ENCODE measurements at regions not wholly inside any gene's neighbourhood (a gene's known extent, or its start where the extent isn't known, plus 50 kb on each side); places are given as distances from the start of the nearest gene placed in this dataset.
A peak's percentile ranks its signal among the peaks of the same experiment; 100 is the strongest.

DNA sequence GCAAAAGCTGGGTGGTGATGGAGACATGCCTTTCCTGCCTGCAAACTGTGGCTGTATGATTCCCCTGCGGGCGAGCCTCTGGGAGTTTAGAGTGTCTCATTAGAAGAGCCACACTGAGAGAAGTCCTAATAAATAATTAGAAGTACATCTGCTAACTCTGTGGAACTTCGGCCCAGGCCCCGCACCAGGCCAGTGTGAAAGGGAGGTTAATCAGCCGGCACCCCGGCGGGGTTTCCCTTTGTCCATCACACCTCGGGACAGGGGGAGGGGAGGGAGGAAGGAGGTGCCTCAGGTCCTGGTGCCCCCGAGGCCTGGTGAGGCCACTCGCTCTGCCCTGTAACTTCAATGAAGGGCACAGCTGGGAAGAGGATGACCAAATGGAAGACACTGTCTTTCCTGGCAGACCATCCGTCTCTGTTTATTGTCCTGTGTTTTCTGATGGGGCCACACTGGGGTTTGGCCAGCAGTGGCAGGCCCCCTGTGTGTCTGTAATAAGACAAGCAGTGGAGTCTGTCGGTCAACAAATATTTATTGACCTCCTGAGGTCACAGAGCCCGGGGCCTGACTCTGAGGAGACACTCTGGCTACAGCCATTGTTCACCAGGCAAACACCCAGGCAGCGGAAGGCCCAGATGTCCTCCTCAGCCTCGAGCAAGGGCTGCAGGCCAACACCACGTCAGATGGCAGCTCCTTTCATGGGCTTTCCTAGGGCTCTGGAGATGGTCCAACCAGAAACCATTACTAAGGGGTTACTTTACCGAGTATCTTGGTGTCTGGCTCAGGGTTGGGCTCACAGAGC, 267.5 kb upstream of the RAB4A start (continued):
- TF ChIP-seq, protein P1, sequence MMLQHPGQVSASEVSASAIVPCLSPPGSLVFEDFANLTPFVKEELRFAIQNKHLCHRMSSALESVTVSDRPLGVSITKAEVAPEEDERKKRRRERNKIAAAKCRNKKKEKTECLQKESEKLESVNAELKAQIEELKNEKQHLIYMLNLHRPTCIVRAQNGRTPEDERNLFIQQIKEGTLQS (CRISPR knock-in tag; IDR thresholded peaks at IDR 0.05): 0 out of 2 replicates have a peak, but pooled peaks have one; percentile 26
- TF ChIP-seq ZKSCAN8 (CRISPR knock-in tag; IDR thresholded peaks at IDR 0.05; ENCODE audit: borderline replicate concordance) (0 out of 2 replicates have a peak, but pooled peaks have one; percentile 23), XBP1 (CRISPR knock-in tag; IDR thresholded peaks at IDR 0.05) (no peak), FOSL2 (CRISPR knock-in tag; IDR thresholded peaks at IDR 0.05) (peak; percentile 71), ZNF713 (CRISPR knock-in tag; IDR thresholded peaks at IDR 0.05) (no peak), ZNF143 (CRISPR knock-in tag; IDR thresholded peaks at IDR 0.05) (no peak), ZNF441 (CRISPR knock-in tag; IDR thresholded peaks at IDR 0.05; ENCODE audit: borderline replicate concordance) (no peak), TBX3 (IDR thresholded peaks at IDR 0.05; ENCODE audit: borderline replicate concordance) (no peak), ZNF879 (CRISPR knock-in tag; IDR thresholded peaks at IDR 0.05) (no peak), ZFP36L1 (CRISPR knock-in tag; IDR thresholded peaks at IDR 0.05) (peak; percentile 65; the same call in 1 of the 2 replicates), ZNF564 (CRISPR knock-in tag; IDR thresholded peaks at IDR 0.05) (no peak), ZNF672 (CRISPR knock-in tag; IDR thresholded peaks at IDR 0.05) (no peak), RFXANK (CRISPR knock-in tag; IDR thresholded peaks at IDR 0.05) (no peak), HMGA1 (CRISPR knock-in tag; conservative IDR thresholded peaks at IDR 0.05) (no peak), KAT8 (CRISPR knock-in tag; IDR thresholded peaks at IDR 0.05) (peak; percentile 57; the same call in 1 of the 2 replicates)
- TF ChIP-seq, protein P2, sequence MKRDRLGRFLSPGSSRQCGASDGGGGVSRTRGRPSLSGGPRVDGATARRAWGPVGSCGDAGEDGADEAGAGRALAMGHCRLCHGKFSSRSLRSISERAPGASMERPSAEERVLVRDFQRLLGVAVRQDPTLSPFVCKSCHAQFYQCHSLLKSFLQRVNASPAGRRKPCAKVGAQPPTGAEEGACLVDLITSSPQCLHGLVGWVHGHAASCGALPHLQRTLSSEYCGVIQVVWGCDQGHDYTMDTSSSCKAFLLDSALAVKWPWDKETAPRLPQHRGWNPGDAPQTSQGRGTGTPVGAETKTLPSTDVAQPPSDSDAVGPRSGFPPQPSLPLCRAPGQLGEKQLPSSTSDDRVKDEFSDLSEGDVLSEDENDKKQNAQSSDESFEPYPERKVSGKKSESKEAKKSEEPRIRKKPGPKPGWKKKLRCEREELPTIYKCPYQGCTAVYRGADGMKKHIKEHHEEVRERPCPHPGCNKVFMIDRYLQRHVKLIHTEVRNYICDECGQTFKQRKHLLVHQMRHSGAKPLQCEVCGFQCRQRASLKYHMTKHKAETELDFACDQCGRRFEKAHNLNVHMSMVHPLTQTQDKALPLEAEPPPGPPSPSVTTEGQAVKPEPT (CRISPR knock-in tag; IDR thresholded peaks at IDR 0.05; ENCODE audit: low read depth): no peak
- TF ChIP-seq, protein P3, sequence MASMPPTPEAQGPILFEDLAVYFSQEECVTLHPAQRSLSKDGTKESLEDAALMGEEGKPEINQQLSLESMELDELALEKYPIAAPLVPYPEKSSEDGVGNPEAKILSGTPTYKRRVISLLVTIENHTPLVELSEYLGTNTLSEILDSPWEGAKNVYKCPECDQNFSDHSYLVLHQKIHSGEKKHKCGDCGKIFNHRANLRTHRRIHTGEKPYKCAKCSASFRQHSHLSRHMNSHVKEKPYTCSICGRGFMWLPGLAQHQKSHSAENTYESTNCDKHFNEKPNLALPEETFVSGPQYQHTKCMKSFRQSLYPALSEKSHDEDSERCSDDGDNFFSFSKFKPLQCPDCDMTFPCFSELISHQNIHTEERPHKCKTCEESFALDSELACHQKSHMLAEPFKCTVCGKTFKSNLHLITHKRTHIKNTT (CRISPR knock-in tag; IDR thresholded peaks at IDR 0.05): no peak
- TF ChIP-seq, protein P4, sequence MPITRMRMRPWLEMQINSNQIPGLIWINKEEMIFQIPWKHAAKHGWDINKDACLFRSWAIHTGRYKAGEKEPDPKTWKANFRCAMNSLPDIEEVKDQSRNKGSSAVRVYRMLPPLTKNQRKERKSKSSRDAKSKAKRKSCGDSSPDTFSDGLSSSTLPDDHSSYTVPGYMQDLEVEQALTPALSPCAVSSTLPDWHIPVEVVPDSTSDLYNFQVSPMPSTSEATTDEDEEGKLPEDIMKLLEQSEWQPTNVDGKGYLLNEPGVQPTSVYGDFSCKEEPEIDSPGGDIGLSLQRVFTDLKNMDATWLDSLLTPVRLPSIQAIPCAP (CRISPR knock-in tag; IDR thresholded peaks at IDR 0.05; ENCODE audit: low read depth): no peak
- TF ChIP-seq, protein P5, sequence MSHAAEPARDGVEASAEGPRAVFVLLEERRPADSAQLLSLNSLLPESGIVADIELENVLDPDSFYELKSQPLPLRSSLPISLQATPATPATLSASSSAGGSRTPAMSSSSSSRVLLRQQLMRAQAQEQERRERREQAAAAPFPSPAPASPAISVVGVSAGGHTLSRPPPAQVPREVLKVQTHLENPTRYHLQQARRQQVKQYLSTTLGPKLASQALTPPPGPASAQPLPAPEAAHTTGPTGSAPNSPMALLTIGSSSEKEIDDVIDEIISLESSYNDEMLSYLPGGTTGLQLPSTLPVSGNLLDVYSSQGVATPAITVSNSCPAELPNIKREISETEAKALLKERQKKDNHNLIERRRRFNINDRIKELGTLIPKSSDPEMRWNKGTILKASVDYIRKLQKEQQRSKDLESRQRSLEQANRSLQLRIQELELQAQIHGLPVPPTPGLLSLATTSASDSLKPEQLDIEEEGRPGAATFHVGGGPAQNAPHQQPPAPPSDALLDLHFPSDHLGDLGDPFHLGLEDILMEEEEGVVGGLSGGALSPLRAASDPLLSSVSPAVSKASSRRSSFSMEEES (CRISPR knock-in tag; IDR thresholded peaks at IDR 0.05): no peak
- TF ChIP-seq, protein P6, sequence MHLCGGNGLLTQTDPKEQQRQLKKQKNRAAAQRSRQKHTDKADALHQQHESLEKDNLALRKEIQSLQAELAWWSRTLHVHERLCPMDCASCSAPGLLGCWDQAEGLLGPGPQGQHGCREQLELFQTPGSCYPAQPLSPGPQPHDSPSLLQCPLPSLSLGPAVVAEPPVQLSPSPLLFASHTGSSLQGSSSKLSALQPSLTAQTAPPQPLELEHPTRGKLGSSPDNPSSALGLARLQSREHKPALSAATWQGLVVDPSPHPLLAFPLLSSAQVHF (CRISPR knock-in tag; IDR thresholded peaks at IDR 0.05): no peak
- TF ChIP-seq, protein P7, sequence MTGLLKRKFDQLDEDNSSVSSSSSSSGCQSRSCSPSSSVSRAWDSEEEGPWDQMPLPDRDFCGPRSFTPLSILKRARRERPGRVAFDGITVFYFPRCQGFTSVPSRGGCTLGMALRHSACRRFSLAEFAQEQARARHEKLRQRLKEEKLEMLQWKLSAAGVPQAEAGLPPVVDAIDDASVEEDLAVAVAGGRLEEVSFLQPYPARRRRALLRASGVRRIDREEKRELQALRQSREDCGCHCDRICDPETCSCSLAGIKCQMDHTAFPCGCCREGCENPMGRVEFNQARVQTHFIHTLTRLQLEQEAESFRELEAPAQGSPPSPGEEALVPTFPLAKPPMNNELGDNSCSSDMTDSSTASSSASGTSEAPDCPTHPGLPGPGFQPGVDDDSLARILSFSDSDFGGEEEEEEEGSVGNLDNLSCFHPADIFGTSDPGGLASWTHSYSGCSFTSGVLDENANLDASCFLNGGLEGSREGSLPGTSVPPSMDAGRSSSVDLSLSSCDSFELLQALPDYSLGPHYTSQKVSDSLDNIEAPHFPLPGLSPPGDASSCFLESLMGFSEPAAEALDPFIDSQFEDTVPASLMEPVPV (CRISPR knock-in tag; IDR thresholded peaks at IDR 0.05): no peak
- TF ChIP-seq, protein P8, sequence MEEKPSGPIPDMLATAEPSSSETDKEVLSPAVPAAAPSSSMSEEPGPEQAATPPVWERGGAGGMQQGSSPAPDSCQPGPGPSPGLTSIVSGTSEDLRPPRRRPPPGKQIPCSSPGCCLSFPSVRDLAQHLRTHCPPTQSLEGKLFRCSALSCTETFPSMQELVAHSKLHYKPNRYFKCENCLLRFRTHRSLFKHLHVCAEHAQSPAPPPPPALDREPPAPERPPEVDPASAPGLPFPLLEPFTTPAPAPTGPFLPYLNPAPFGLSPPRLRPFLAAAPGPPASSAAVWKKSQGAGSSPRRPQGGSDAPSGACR (CRISPR knock-in tag; IDR thresholded peaks at IDR 0.05): no peak

Measured in HepG2 (cell line).